ENCODE measurements at regions not wholly inside any gene's neighbourhood (a gene's known extent, or its start where the extent isn't known, plus 50 kb on each side); places are given as distances from the start of the nearest gene placed in this dataset.

GRCh38 chr6:98310443-98310842 lies 523.9 kb upstream of the POU3F2 start:
- no peak for TF ChIP-seq CTCF (IDR thresholded peaks at IDR 0.05)

- no peak for TF ChIP-seq CTCF (IDR thresholded peaks at IDR 0.05)
These were observed 510.8 kb upstream of the POU3F2 start for GRCh38 chr6:98323605-98324004.

- no peak for TF ChIP-seq CTCF (IDR thresholded peaks at IDR 0.05)
These were observed 509.9 kb upstream of the POU3F2 start for GRCh38 chr6:98324446-98324845.

GRCh38 chr6:98325366-98325765 lies 509.0 kb upstream of the POU3F2 start:
- TF ChIP-seq CTCF (IDR thresholded peaks at IDR 0.05) = no peak

- TF ChIP-seq CTCF (IDR thresholded peaks at IDR 0.05) = no peak
These were observed 501.1 kb upstream of the POU3F2 start for GRCh38 chr6:98333273-98333672.

- no peak for TF ChIP-seq CTCF (IDR thresholded peaks at IDR 0.05)
These were observed 498.8 kb upstream of the POU3F2 start for GRCh38 chr6:98335594-98335993.

- no peak for TF ChIP-seq CTCF (IDR thresholded peaks at IDR 0.05)
These were observed 494.9 kb upstream of the POU3F2 start for GRCh38 chr6:98339506-98339905.

GRCh38 chr6:98343004-98343403 lies 491.4 kb upstream of the POU3F2 start:
- no peak for TF ChIP-seq CTCF (IDR thresholded peaks at IDR 0.05)
